K562 (cell line): ENCODE measurements at regions not wholly inside any gene's neighbourhood (a gene's known extent, or its start where the extent isn't known, plus 50 kb on each side); places are given as distances from the start of the nearest gene placed in this dataset.

Experiments
- L3MBTL2 ChIP-seq: fragments of 450-650 bp; IDR thresholded peaks from 2 replicates; pipeline ENCODE4 v1.6.1; 2016; ENCODE audit warnings: mild to moderate bottlenecking, moderate library complexity
- POLR2A ChIP-seq: fragments of 450-650 bp; conservative IDR thresholded peaks from 2 replicates; pipeline ENCODE4 v1.6.1; 2016
- ZNF143 ChIP-seq: sonication (generic); formaldehyde crosslinking; IDR thresholded peaks from 2 replicates; pipeline ENCODE4 v1.9.0; 2022; ENCODE audit warnings: mild to moderate bottlenecking, missing genetic modification reagents
- ZNF431 ChIP-seq: sonication (generic); formaldehyde crosslinking; IDR thresholded peaks from 2 replicates; pipeline ENCODE4 v1.8.0; 2022; ENCODE audit warnings: mild to moderate bottlenecking, missing genetic modification reagents
- TF ChIP-seq, protein P1 (sequence below), 3 experiments: IDR thresholded peaks in 2 of 3; conservative IDR thresholded peaks in 1 of 3; 2 replicates each; pipeline ENCODE4 v1.5.1; 2011 to 2012; ENCODE audit warnings: low read length in 3 of 3, mild to moderate bottlenecking in 3 of 3, control low read depth in 2 of 3, improper control_type of control experiment in 1 of 3, inconsistent platforms in 1 of 3, low read depth in 1 of 3, mixed read lengths in 1 of 3, moderate library complexity in 1 of 3; ENCODE audit not compliant: insufficient read depth in 2 of 3
- TF ChIP-seq, protein P2 (sequence below): sonication (generic); formaldehyde crosslinking; IDR thresholded peaks from 2 replicates; pipeline ENCODE4 v1.8.1; 2023; ENCODE audit warnings: mild to moderate bottlenecking, missing genetic modification reagents, moderate library complexity

GRCh38 chr5:26009742-26010141 is 1028.6 kb downstream of the CDH9 start:
- TF ChIP-seq L3MBTL2 (no peak), POLR2A (no peak), ZNF431 (CRISPR knock-in tag) (no peak), ZNF143 (CRISPR knock-in tag) (no peak)
- TF ChIP-seq, protein P1, sequence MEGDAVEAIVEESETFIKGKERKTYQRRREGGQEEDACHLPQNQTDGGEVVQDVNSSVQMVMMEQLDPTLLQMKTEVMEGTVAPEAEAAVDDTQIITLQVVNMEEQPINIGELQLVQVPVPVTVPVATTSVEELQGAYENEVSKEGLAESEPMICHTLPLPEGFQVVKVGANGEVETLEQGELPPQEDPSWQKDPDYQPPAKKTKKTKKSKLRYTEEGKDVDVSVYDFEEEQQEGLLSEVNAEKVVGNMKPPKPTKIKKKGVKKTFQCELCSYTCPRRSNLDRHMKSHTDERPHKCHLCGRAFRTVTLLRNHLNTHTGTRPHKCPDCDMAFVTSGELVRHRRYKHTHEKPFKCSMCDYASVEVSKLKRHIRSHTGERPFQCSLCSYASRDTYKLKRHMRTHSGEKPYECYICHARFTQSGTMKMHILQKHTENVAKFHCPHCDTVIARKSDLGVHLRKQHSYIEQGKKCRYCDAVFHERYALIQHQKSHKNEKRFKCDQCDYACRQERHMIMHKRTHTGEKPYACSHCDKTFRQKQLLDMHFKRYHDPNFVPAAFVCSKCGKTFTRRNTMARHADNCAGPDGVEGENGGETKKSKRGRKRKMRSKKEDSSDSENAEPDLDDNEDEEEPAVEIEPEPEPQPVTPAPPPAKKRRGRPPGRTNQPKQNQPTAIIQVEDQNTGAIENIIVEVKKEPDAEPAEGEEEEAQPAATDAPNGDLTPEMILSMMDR (IDR thresholded peaks at IDR 0.05 in 2 of 3, conservative IDR thresholded peaks at IDR 0.05 in 1 of 3; ENCODE audit: insufficient read depth in 2 of 3, low read depth in 1 of 3, low read length in 3 of 3): no peak
- TF ChIP-seq, protein P2, sequence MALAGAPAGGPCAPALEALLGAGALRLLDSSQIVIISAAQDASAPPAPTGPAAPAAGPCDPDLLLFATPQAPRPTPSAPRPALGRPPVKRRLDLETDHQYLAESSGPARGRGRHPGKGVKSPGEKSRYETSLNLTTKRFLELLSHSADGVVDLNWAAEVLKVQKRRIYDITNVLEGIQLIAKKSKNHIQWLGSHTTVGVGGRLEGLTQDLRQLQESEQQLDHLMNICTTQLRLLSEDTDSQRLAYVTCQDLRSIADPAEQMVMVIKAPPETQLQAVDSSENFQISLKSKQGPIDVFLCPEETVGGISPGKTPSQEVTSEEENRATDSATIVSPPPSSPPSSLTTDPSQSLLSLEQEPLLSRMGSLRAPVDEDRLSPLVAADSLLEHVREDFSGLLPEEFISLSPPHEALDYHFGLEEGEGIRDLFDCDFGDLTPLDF (CRISPR knock-in tag): no peak
